Cardiac fibroblast (primary cell): ENCODE measurements at regions not wholly inside any gene's neighbourhood (a gene's known extent, or its start where the extent isn't known, plus 50 kb on each side); places are given as distances from the start of the nearest gene placed in this dataset.
"Not testable (repeated sequence)": the region's sequence is repeated elsewhere in the genome, so short reads cannot be mapped to it uniquely, and the experiment has no call there.

Experiments used
- DNase-seq, 2 donors: peaks; one replicate each; pipeline versions ENCODE4 v3.0.0 to v3.0.0-alpha.2; 2010; ENCODE audit warnings: low read depth in 2 of 2
- H3K4me3 ChIP-seq, 2 donors: replicated peaks in 1 of 2; 1 replicate in 1 of 2; 2 replicates in 1 of 2; pipeline ENCODE4 v1.5.1; 2011; ENCODE audit warnings: low read depth in 2 of 2, low read length in 2 of 2, mild to moderate bottlenecking in 2 of 2, moderate library complexity in 1 of 2
- CTCF ChIP-seq: IDR thresholded peaks from one replicate; pipeline ENCODE4 v1.5.1; 2011; ENCODE audit warnings: low read depth, mild to moderate bottlenecking, low read length, inconsistent platforms

DNA sequence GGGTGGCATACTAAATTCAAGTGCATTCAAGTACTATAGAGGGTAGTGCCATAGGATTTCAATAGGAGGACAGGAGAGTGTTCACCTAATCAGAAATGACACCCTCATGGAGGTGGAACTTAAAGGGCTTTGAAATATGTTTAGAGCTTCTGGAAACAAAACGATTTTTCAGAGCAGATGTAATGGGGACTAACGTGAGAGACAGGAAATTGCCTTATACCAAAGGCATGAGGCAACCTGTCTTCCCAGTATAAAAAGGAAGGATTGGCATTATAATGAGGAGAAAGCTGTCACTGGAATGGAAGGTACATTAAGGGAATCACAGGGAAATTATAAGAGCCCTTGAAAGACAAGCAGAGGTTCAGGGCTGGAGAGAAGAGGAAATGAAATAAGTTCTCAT is 116.3 kb upstream of the PNPLA4 start:
- no peak overlapping the region for H3K4me3 ChIP-seq
- DNase-seq, result no peak
- no peak for TF ChIP-seq CTCF

GRCh38 chrX:8043121-8043520 is 115.9 kb upstream of the PNPLA4 start:
- no peak for TF ChIP-seq CTCF
- DNase-seq, result no peak
- no peak overlapping the region for H3K4me3 ChIP-seq

DNA sequence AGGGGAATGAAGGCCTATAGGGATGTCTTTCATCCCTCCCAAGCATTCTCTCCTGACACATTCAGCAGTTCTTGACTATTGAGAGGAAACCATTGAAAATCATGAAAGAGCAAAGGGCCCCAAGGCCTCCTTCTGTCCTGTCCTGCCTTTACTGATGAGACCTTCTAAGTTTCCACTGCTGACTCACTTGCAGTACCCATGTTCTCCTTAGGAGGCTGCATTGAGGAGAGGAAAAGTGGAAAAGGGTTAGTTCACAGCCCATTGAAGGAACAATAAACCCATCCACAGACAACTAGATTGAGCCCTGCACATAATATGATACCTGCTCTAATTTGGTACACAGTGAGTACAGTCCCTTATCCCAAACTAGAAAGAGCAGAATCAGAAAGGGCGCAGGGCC is 115.1 kb upstream of the PNPLA4 start:
- no peak overlapping the region for H3K4me3 ChIP-seq
- no peak for TF ChIP-seq CTCF
- DNase-seq, result no peak

DNA sequence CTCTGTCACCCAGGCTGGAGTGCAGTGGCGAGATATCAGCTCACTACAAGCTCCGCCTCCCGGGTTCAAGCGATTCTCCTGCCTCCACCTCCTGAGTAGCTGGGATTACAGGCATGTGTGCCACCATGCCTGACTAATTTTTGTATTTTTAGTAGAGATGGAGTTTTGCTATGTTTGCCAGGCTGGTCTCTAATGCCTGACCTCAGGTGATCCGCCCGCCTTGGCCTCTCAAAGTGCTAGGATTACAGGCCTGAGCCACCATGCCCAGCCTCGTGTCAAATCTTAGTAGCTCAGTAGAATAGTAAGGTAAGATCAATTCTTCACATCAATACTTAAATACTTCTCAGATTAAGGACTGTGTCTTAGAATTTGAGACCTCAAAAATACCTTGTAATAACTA is 112.5 kb upstream of the PNPLA4 start:
- not testable (repeated sequence) for H3K4me3 ChIP-seq, DNase-seq

GRCh38 chrX:8037593-8038348 is 110.6 kb upstream of the PNPLA4 start:
- H3K4me3 ChIP-seq, result no peak overlapping the region
- peak in 1 of 2 donors; percentile 15 for DNase-seq
- TF ChIP-seq CTCF, result no peak

GRCh38 chrX:8036914-8037313 is 109.7 kb upstream of the PNPLA4 start:
- no peak for TF ChIP-seq CTCF
- no peak for DNase-seq
- no peak overlapping the region for H3K4me3 ChIP-seq

GRCh38 chrX:8034058-8034457 is 106.8 kb upstream of the PNPLA4 start:
- TF ChIP-seq CTCF, result no peak
- no peak for DNase-seq
- no peak overlapping the region for H3K4me3 ChIP-seq
